PC-9 (cell line): ENCODE measurements at regions not wholly inside any gene's neighbourhood (a gene's known extent, or its start where the extent isn't known, plus 50 kb on each side); places are given as distances from the start of the nearest gene placed in this dataset.

ENCODE experiments used
- BruUV-seq: library from RNA; stranded (reverse); fragments of 400-500 nt; replicated peaks from 2 replicates; lab custom pipeline; 2021; lab: Mats Ljungman, UMichigan
- CTCF ChIA-PET: fragments of 300-600 bp; sonication (Branson Sonifier 250); formaldehyde crosslinking; loops from one replicate; lab custom pipeline; 2022; ENCODE audit warnings: antibody characterized with exemption; lab: Charles Lee
- POLR2A ChIA-PET: fragments of 300-600 bp; sonication (Branson Sonifier 250); formaldehyde crosslinking; loops from one replicate; lab custom pipeline; 2022; ENCODE audit warnings: antibody characterized with exemption; ENCODE audit not compliant: unreplicated experiment; lab: Charles Lee
- DNase-seq, 2 experiments: peaks; one replicate each; pipeline versions ENCODE4 v3.0.0 to v3.0.0-alpha.2; 2015 to 2022; ENCODE audit warnings: mixed read lengths in 1 of 2
- H2AFZ ChIP-seq: fragments of 200-600 bp; sonication (generic); 2 replicates; pipeline ENCODE4 v1.8.1; 2017; ENCODE audit warnings: antibody characterized with exemption
- H3F3A ChIP-seq: fragments of 200-600 bp; sonication (generic); 2 replicates; pipeline ENCODE4 v1.8.1; 2017; ENCODE audit warnings: antibody characterized with exemption, mild to moderate bottlenecking, low read depth; ENCODE audit not compliant: insufficient read depth
- H3K27ac ChIP-seq: fragments of 200-600 bp; sonication (generic); 2 replicates; pipeline ENCODE4 v1.6.1; 2016; ENCODE audit warnings: mixed run types
- H3K27me3 ChIP-seq: fragments of 200-600 bp; sonication (generic); 2 replicates; pipeline ENCODE4 v1.6.1; 2016; ENCODE audit warnings: low read depth, mixed run types; ENCODE audit not compliant: insufficient read depth
- H3K36me3 ChIP-seq: fragments of 200-600 bp; sonication (generic); 2 replicates; pipeline ENCODE4 v1.6.1; 2016; ENCODE audit warnings: low read depth, mixed run types
- H3K4me1 ChIP-seq: fragments of 200-600 bp; sonication (generic); replicated peaks from 2 replicates; pipeline ENCODE4 v1.6.1; 2016; ENCODE audit warnings: mixed run types; ENCODE audit not compliant: insufficient read depth
- H3K4me2 ChIP-seq: fragments of 200-600 bp; sonication (generic); 2 replicates; pipeline ENCODE4 v1.6.1; 2017; ENCODE audit warnings: mixed run types
- H3K4me3 ChIP-seq: fragments of 200-600 bp; sonication (generic); 2 replicates; pipeline ENCODE4 v1.6.1; 2016; ENCODE audit warnings: mixed run types
- H3K79me2 ChIP-seq: fragments of 200-600 bp; sonication (generic); 2 replicates; pipeline ENCODE4 v1.6.1; 2017; ENCODE audit warnings: low read depth, mixed run types
- H3K9me2 ChIP-seq: fragments of 200-600 bp; sonication (generic); 2 replicates; pipeline ENCODE4 v1.8.1; 2017; ENCODE audit warnings: mild to moderate bottlenecking; ENCODE audit not compliant: insufficient read depth
- H3K9me3 ChIP-seq: fragments of 200-600 bp; sonication (generic); 2 replicates; pipeline ENCODE4 v1.8.1; 2016; ENCODE audit warnings: low read depth; ENCODE audit not compliant: insufficient read depth
- H4K20me1 ChIP-seq: fragments of 200-600 bp; sonication (generic); 2 replicates; pipeline ENCODE4 v1.8.1; 2017; ENCODE audit not compliant: insufficient read depth
- CTCF ChIP-seq: fragments of 200-600 bp; sonication (generic); conservative IDR thresholded peaks from 2 replicates; pipeline ENCODE4 v1.6.1; 2017; ENCODE audit warnings: mixed run types, antibody characterized with exemption, mild to moderate bottlenecking, moderate library complexity
- EZH2 ChIP-seq: fragments of 200-600 bp; sonication (generic); IDR thresholded peaks from 2 replicates; pipeline ENCODE4 v1.8.0; 2017; ENCODE audit warnings: antibody characterized with exemption, low read depth
- intact Hi-C: fragments of 100-400 bp; cut with micrococcal nuclease; formaldehyde crosslinking; loops from one replicate; pipeline ENCODE4 v1.10.0; 2022; ENCODE audit not compliant: unreplicated experiment

DNA sequence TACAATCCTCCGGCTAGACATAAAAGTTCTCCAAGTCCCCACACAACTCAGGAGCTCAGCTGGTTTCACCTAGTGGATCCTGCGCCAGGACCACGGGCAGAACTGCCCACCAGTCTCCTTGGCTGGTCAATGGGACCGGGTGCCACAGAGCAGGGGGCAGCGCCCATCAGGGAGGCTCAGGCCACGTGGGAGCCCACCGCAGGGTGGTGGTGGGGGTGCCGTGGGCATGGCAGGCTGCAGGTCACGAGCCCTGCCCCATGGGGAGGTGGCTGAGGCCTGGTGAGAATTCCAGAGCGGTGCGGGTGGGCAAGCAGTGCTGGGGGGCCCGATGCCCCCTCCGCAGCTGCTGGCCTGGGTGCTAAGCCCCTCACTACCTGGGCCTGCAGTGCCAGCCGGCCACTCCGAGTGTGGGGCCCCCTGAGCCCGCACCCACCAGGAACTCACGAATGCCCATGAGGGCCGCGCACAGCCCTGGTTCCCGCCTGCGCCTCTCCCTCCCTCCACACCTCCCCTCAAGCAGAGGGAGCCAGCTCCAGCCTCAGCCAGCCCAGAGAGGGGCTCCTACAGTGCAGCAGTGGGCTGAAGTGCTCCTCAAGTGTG is 1091.9 kb upstream of the TENM4 start:
- no TSS peak for BruUV-seq
- CTCF ChIA-PET = no interaction called here
- H3K9me2 ChIP-seq = no peaks in the 10 kb centered on the region

GRCh38 chr11:80529726-80530125 is 1088.9 kb upstream of the TENM4 start:
- Histone ChIP-seq H3K4me3 (no peak overlapping the region), H3K79me2 (no peaks in the 10 kb centered on the region), H3K9me3 (no peaks in the 10 kb centered on the region), H3K36me3 (no peaks in the 10 kb centered on the region), H3K9me2 (no peaks in the 10 kb centered on the region), H4K20me1 (no peaks in the 10 kb centered on the region), H3K27me3 (no peaks in the 10 kb centered on the region), H2AFZ (no peak overlapping the region), H3K27ac (no peak overlapping the region), H3K4me2 (no peak overlapping the region), H3K4me1 (no peaks in the 10 kb centered on the region), H3F3A (no peaks in the 10 kb centered on the region)
- no TSS peak for BruUV-seq
- CTCF ChIA-PET = no interaction called here
- POLR2A ChIA-PET = no interaction called here
- no peak for TF ChIP-seq CTCF
- TF ChIP-seq EZH2 = no peak
- no peak for DNase-seq
- intact Hi-C loops = no loop called here

More for the DNA sequence above, 1091.9 kb upstream of the TENM4 start:
- Histone ChIP-seq H3K79me2 (no peaks in the 10 kb centered on the region), H3K9me3 (no peaks in the 10 kb centered on the region), H3K27ac (no peak overlapping the region), H4K20me1 (no peaks in the 10 kb centered on the region), H3K4me1 (no peaks in the 10 kb centered on the region), H3K4me3 (no peak overlapping the region), H2AFZ (no peak overlapping the region), H3K36me3 (no peaks in the 10 kb centered on the region), H3K4me2 (no peak overlapping the region), H3F3A (no peaks in the 10 kb centered on the region), H3K27me3 (no peaks in the 10 kb centered on the region)
- POLR2A ChIA-PET = no interaction called here
- intact Hi-C loops = no loop called here
- TF ChIP-seq CTCF = no peak
- TF ChIP-seq EZH2 = no peak
- no peak for DNase-seq

DNA sequence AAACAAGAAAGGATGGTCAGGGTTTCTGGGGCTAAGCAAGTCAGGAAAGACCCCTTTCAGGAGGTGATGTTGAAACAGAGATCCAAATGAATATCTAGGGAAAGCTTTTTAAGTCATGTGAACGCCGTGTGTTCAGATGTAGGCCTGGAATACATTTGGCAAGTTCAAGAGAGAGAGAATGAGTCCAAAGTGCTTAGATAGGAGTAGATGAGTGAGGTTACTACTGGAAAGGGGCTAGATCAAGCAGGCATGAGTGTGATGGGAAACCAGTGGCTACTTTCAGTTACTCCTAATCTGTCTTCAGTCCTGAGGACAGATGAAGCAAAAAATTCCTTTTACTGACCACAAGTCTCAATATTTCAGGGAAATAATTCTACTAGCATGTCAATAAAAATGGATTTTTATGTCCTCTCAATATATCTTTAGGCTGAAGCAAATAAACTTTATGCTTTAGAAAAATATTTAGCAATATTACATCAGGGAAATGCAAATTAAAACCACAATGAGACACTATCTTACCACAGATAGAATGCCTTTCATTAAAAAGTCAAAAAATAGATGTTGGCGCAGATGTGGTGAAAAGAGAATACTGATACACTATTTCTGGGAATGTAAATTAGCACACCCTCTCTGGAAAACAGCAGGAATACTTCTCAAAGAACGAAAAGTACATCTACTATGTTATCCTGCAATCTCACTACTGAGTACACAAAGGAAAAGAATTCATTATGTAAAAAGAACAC is 1085.0 kb upstream of the TENM4 start:
- H3K27me3 ChIP-seq = no peaks in the 10 kb centered on the region
- POLR2A ChIA-PET = no interaction called here
- BruUV-seq = no TSS peak
- H3K79me2 ChIP-seq = no peaks in the 10 kb centered on the region
- no peaks in the 10 kb centered on the region for H3K36me3 ChIP-seq
- no peak overlapping the region for H3K4me2 ChIP-seq
- no peaks in the 10 kb centered on the region for H3K9me3 ChIP-seq
- CTCF ChIA-PET = no interaction called here
- no peaks in the 10 kb centered on the region for H3F3A ChIP-seq
- DNase-seq = no peak
- no peaks in the 10 kb centered on the region for H4K20me1 ChIP-seq
- H2AFZ ChIP-seq = no peak overlapping the region
- no peaks in the 10 kb centered on the region for H3K9me2 ChIP-seq
- no peak overlapping the region for H3K4me3 ChIP-seq
- intact Hi-C loops = no loop called here
- no peak for TF ChIP-seq EZH2
- no peak for TF ChIP-seq CTCF
- H3K4me1 ChIP-seq = peaks cover 14% of the 10 kb centered on the region
- no peak overlapping the region for H3K27ac ChIP-seq
